Activated CD8-positive, alpha-beta memory T cell treated with anti-CD3 and anti-CD28 coated beads, Interleukin-2, amount 50 U/mL, for 4 hours (primary cell): ENCODE measurements at regions not wholly inside any gene's neighbourhood (a gene's known extent, or its start where the extent isn't known, plus 50 kb on each side); places are given as distances from the start of the nearest gene placed in this dataset.

Experiments used
- DNase-seq: peaks from one replicate; pipeline ENCODE4 v3.0.0-alpha.2; 2020

GRCh38 chr11:64457416-64458010 is 98.2 kb upstream of the SLC22A11 start:
- DNase-seq: no peak

DNA sequence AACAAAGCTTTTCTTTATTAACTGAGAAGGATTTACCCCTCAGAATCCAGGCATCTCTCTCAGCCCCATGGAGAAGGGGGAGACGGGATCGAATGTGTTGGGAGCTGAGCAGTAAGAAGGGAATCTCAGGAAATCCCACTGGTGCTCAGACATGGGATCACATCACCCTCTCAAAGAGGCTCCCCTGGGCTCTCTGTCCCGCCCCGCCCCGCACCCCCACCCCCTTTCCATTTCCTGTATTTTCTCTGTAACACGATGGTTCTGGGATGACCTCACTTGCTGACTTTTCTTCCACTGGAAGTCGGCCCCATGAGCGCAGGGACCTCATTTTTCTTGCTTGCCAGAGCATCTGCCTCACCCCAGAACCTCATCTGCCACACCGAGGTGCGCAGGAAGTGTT is 96.7 kb upstream of the SLC22A11 start:
- DNase-seq: no peak

- DNase-seq: no peak
Observed at GRCh38 chr11:64459609-64460008, 96.1 kb upstream of the SLC22A11 start.

DNA sequence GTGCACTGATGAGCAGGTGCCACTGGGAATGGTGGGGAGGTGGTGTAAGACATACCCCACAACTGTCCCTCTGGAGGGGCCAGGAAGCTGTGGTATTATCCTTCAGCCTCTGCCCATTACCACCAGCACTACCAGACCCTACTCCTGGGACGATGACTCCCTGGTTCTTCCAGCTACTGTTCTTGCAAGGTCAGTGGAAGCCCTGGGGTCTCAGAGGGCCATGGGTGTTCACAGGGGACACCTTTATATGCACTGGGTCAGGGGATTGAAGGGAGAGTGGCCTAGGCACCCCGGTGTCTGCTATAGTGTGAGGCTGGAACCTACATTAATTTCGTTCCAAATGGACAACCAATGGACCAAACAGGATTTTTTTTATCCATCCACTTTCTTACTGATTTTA is 94.7 kb upstream of the SLC22A11 start:
- no peak for DNase-seq

- DNase-seq: no peak
Observed at GRCh38 chr11:64466115-64466718, 89.5 kb upstream of the SLC22A11 start.

DNA sequence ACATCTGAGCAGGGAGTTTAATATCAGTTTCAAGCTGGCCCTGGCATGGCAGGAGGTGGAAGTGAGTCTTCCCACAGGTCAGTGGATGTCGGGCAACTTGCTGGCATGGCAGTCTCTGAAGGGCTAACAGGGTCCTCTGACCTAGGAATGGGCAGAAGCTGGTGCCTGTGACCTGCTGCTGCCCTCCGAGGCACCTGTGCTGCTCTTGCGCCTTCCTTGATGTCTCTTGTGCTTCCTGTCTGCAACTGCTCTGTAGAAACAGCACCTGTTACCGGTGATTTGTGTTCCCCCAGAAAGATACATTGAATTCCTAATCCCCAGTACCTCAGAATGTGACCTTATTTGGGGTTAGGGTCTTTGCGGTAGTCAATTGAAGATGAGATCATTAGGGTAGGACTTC is 86.5 kb upstream of the SLC22A11 start:
- no peak for DNase-seq

GRCh38 chr11:64472593-64473455 is 82.9 kb upstream of the SLC22A11 start:
- DNase-seq: no peak

- no peak for DNase-seq
Observed at GRCh38 chr11:64474680-64475079, 81.1 kb upstream of the SLC22A11 start.

DNA sequence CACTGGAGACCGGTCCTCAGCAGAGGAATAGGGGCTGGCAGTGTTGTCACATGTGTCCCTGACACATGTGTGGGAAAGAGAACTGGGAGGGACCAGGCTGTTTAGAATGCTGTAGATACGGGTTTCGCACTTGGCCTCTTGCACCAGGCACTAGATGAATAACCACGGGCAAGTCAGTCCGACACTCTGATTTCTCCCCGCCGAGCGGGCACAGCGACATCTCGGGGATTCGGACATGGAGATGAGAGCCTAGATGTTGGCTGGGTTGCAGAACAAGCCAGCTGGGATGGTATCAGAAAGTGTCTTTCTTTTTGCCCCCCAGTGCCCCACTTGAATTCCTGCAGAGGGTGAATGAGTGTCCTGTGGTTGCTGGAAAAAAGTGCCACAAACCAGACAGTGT is 80.6 kb upstream of the SLC22A11 start:
- DNase-seq: no peak

DNA sequence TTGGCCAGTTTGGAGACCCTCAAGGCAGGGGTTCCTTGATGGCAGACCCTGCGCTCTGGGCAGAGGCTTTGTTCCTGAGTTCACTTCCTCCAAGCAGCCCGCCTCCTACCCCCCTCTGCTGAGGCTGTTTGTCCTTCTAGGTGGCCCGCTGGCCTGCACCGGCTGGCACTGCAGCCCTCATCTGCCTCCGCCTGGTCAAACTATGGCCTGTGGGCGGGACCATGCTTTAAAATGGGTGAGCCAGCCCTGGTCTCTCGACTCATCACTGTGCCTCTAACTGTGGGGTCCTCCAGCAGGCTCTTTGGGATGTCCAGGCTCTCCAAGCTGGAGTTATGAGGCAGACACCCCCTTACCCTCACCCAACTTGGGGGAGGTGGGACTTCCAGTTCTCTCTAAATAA is 78.9 kb upstream of the SLC22A11 start:
- DNase-seq: no peak

DNA sequence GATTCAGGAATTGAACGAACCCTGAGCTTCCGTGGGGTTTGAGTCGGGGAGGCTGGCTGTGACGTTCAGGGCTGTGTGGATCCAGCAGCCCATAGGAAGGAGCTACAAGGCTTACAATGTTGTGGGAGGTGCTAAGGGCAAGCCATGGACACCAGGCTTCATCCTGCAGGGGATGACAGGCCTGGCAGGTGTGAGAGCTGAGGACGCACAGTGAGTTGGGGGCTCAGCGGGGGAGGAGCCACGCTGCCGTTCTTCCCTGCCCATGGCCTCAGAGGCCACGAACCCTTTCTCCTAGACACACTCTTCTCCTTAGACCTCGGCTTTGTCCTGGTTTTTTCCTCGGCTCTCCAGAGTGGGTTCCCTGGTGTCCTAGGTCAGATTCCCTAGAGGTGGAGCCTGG is 78.1 kb upstream of the SLC22A11 start:
- no peak for DNase-seq

GRCh38 chr11:64482588-64482987 is 73.2 kb upstream of the SLC22A11 start:
- DNase-seq: no peak

DNA sequence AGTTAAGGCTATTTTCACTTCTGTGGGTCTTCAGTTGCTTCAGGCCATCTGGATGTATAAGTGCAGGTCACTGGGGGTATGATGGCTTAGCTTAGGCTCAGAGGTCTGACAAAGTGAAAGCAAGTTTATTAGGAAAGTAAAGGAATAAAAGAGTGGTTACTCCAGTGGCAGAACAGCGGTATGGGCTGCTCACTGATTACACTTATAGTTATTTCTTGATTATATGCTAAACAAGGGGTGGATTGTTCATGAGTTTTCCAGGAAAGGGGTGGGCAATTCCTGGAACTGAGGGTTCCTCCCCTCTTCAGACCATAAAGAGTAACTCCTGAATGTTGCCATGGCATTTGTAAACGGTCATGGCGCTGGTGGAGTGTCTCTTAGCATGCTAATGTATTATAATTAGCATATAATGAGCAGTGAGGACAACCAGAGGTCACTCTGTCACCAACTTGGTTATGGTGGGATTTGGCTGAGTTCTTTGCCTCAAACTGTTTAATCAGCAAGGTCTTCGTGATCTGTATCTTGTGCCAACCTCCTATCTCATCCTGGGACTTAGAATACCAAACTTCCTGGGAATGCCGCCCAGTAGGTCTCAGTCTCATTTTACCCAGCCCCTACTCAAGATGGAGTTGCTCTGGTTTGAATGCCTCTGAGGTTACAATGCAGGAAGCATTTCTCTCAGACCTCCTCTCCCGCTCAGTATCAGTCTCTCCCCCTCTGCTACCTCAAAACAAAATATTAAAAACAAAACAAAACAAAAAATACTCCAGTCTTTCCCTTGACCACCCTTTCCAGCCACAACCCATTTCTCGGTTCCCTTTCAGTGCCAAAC is 71.3 kb upstream of the SLC22A11 start:
- DNase-seq: no peak

GRCh38 chr11:64485074-64485473 is 70.7 kb upstream of the SLC22A11 start:
- DNase-seq: no peak

DNA sequence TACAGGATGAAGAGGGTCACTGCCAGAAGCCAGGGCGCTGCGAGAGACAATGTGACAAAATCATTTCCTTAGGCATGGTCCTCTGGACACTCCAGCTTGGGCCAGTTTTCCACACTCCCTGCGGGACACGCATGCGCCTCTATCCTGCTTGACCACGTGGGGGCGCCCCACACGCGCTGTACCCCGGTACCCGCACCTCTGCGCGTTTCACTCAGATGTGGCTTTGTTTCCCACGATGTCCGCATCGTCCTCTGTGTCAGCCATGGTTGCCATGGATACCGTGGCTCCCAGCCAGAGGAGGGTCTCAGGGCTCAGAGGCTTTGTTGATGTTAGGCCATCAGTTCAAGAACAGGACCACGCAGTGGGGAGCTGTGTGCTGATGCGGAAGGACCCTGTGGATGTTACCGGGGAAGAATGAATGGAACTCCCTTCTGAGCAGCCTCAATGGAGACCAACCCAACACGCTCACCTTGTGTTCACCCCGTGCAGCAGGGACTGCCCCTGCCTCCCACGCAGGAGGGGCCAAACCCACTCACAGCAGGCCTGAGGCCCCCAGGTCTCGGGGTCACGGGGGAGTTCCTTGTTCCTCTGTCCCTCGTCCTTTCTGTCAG is 65.8 kb upstream of the SLC22A11 start:
- DNase-seq: peak; percentile 36

DNA sequence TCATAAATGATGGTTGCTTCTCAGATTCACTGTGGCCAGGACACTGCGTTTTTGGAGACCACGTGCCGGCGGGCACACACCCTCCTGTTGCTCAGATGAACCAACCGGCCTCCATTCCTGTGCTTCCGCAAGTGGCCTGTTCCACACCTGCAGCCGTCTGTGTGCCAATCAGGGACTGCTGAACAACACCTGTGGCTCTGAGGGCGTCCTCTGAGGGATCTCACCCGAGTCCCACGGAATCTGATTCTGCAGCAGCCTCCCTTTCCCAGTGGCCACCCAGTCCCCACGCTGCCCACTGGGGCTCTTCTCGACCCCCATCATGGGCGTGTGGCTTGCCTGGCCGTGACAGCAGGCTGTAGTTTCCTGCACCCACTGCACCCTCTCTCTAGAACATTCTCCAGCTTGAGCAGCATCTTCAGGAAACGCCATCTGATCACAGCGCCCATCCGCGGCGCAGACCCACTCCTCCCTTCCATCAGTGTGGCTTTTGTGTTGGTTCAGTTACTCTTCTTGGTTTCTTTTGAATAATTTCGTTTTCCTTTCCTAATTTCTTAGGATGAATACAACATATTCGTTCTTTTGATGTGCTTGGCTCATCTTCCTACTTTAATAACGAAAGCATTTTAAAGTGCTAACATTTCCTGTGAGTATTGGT is 65.1 kb upstream of the SLC22A11 start:
- no peak for DNase-seq

DNA sequence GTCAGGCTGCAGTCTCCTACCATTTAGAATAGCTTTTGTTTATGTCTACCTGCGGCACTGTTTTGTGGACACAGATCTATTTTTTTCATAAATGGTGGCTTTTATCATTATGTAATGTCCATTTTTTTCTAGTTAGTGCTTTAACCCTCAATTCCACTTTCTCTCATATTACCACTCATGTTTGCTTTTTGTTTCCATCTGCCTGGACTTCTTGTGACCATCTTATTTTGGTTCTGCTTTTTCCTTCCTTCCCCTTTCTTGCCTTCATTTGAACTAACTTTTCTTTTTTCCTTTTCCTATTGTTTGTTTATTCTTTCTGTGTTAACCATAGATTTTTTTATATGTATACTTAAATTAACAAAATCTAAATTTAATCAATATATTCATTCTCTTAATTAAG is 63.2 kb upstream of the SLC22A11 start:
- DNase-seq: no peak

DNA sequence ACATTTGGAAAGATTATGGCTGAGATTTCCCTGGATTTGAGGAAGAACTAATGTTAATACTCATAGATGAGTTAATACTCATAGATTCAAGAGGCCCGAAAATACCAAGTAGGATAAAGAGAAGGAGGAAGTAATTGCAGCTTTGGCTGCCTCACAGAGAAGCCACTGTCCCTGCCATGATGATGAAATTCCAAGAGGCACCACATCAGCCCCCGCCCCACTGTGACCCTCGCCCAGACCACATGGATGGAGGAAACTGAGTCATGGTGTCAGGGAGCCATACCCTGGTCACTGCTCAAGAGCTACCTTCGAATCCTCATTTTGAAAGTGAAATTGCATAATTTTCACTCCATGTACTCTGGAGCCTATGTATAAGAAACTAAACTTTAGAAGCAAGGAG is 57.6 kb upstream of the SLC22A11 start:
- no peak for DNase-seq

DNA sequence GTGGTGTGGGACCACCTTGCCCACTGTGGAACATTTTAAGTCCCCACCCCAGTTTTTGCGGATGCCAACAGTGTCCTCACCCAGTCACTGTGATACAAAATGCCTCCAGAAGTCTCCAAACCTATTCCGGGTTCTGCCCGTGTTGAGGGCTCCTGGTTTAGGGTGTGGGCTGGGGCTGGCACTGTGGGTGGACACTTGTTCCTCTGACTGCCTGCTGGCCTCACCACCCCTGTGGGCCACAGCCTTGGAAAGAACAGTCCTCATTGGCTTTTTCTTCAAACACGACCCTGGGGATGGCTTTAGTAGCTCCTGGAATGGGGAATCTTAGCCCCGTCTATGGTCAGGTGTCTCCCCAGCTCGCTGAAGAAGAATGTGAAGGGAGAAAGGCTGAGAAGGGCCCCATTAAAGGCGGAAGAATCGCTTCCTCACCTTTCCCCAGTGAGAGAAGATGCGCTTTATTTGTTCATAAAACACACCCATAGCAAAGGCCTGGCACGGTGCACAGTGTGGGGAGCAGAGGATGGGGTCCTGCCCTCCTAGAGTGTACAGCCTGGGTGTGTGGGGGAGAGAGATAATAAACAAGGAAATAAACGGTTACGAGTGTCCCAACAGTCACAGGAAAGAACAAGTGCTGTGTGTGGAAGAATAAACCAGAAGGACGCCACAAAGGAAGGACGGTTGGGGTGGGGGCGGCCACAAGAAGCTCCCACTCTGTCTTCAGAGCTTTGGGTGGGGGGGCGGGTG is 56.3 kb upstream of the SLC22A11 start:
- no peak for DNase-seq

GRCh38 chr11:64500176-64501013 is 55.3 kb upstream of the SLC22A11 start:
- DNase-seq: no peak
